Mesenchymal stem cell (in vitro differentiated cells and primary cell): ENCODE measurements at regions not wholly inside any gene's neighbourhood (a gene's known extent, or its start where the extent isn't known, plus 50 kb on each side); places are given as distances from the start of the nearest gene placed in this dataset.

Experiments used
- DNase-seq: peaks from one replicate; pipeline ENCODE4 v3.0.0-alpha.2; 2013
- H2AFZ ChIP-seq: one replicate; pipeline ENCODE4 v1.6.1; 2013; ENCODE audit warnings: low read depth, mild to moderate bottlenecking, control low read depth, inconsistent platforms, low read length, moderate library complexity
- H2AK5ac ChIP-seq: 2 replicates; pipeline ENCODE4 v1.6.1; 2013; ENCODE audit warnings: low read length, moderate library complexity, mild to moderate bottlenecking, inconsistent platforms; ENCODE audit not compliant: severe bottlenecking
- H2BK120ac ChIP-seq: one replicate; pipeline ENCODE4 v1.6.1; 2013; ENCODE audit warnings: low read depth, mild to moderate bottlenecking, inconsistent platforms, low read length, moderate library complexity
- H2BK12ac ChIP-seq, 2 experiments: one replicate each; pipeline ENCODE4 v1.6.1; 2013; ENCODE audit warnings: inconsistent platforms in 2 of 2, low read length in 2 of 2, mild to moderate bottlenecking in 2 of 2, moderate library complexity in 2 of 2, control low read depth in 1 of 2
- H2BK15ac ChIP-seq: one replicate; pipeline ENCODE4 v1.6.1; 2013; ENCODE audit warnings: mild to moderate bottlenecking, low read depth, inconsistent platforms; ENCODE audit not compliant: poor library complexity, severe bottlenecking
- H2BK5ac ChIP-seq: 2 replicates; pipeline ENCODE4 v1.6.1; 2013; ENCODE audit warnings: low read depth, mild to moderate bottlenecking, low read length, control low read depth, inconsistent platforms; ENCODE audit not compliant: poor library complexity, severe bottlenecking
- H3K14ac ChIP-seq, 2 experiments: one replicate each; pipeline ENCODE4 v1.6.1; 2013; ENCODE audit warnings: inconsistent platforms in 2 of 2, low read length in 2 of 2, control low read depth in 1 of 2, mild to moderate bottlenecking in 1 of 2, moderate library complexity in 1 of 2
- H3K18ac ChIP-seq, 2 experiments: one replicate each; pipeline ENCODE4 v1.6.1; 2013; ENCODE audit warnings: inconsistent platforms in 2 of 2, low read length in 2 of 2, control low read depth in 1 of 2, low read depth in 1 of 2, mild to moderate bottlenecking in 1 of 2
- H3K23ac ChIP-seq, 2 experiments: one replicate each; pipeline ENCODE4 v1.6.1; 2013; ENCODE audit warnings: inconsistent platforms in 2 of 2, low read length in 2 of 2, mild to moderate bottlenecking in 2 of 2, moderate library complexity in 2 of 2, control low read depth in 1 of 2
- H3K27ac ChIP-seq: 2 replicates; pipeline ENCODE4 v1.5.1; 2013; ENCODE audit warnings: mild to moderate bottlenecking, moderate library complexity, low read length, control low read depth, inconsistent platforms; ENCODE audit not compliant: poor library complexity, severe bottlenecking
- H3K27me3 ChIP-seq, 2 experiments: 2 replicates each; pipeline versions ENCODE4 v1.6.1 to v1.7.0; 2013; ENCODE audit warnings: low read length in 2 of 2, mild to moderate bottlenecking in 2 of 2, moderate library complexity in 2 of 2, control low read depth in 1 of 2, inconsistent platforms in 1 of 2; ENCODE audit not compliant: control insufficient read depth in 1 of 2, insufficient read depth in 1 of 2
- H3K36me3 ChIP-seq, 2 experiments: 2 replicates each; pipeline versions ENCODE4 v1.6.1 to v1.7.0; 2013; ENCODE audit warnings: low read length in 2 of 2, control low read depth in 1 of 2, inconsistent platforms in 1 of 2, low read depth in 1 of 2, mild to moderate bottlenecking in 1 of 2; ENCODE audit not compliant: insufficient read depth in 2 of 2, control insufficient read depth in 1 of 2
- H3K4ac ChIP-seq, 2 experiments: one replicate each; pipeline ENCODE4 v1.6.1; 2013; ENCODE audit warnings: inconsistent platforms in 2 of 2, low read length in 2 of 2, mild to moderate bottlenecking in 2 of 2, moderate library complexity in 2 of 2, control low read depth in 1 of 2, low read depth in 1 of 2
- H3K4me1 ChIP-seq: 2 replicates; pipeline ENCODE4 v1.6.1; 2013; ENCODE audit warnings: low read depth, low read length, control low read depth; ENCODE audit not compliant: control insufficient read depth, insufficient read depth
- H3K4me2 ChIP-seq: 2 replicates; pipeline ENCODE4 v1.6.1; 2013; ENCODE audit warnings: low read length, mild to moderate bottlenecking, inconsistent platforms; ENCODE audit not compliant: poor library complexity, severe bottlenecking
- H3K4me3 ChIP-seq, 2 experiments: 2 replicates each; pipeline versions ENCODE4 v1.5.1 to v1.7.0; 2013; ENCODE audit warnings: low read length in 2 of 2, mild to moderate bottlenecking in 2 of 2, control low read depth in 1 of 2, low read depth in 1 of 2; ENCODE audit not compliant: insufficient read depth in 1 of 2
- H3K79me1 ChIP-seq: replicated peaks from 2 replicates; pipeline ENCODE4 v1.6.1; 2013; ENCODE audit warnings: mild to moderate bottlenecking, control low read depth, low read length, inconsistent platforms; ENCODE audit not compliant: poor library complexity, severe bottlenecking
- H3K9ac ChIP-seq: 2 replicates; pipeline ENCODE4 v1.7.0; 2013; ENCODE audit warnings: mild to moderate bottlenecking, low read length, moderate library complexity
- H3K9me3 ChIP-seq: 2 replicates; pipeline ENCODE4 v1.7.0; 2013; ENCODE audit warnings: mild to moderate bottlenecking, low read length; ENCODE audit not compliant: control insufficient read depth
- H4K8ac ChIP-seq: one replicate; pipeline ENCODE4 v1.6.1; 2013; ENCODE audit warnings: inconsistent platforms, mild to moderate bottlenecking, low read length, moderate library complexity
- H4K91ac ChIP-seq: one replicate; pipeline ENCODE4 v1.6.1; 2013; ENCODE audit warnings: mild to moderate bottlenecking, low read length, inconsistent platforms
- WGBS: methylation state at CpG from one replicate; pipeline ENCODE4 v1.1.7; 2013; ENCODE audit warnings: mixed read lengths; 5-methylcytosine and 5-hydroxymethylcytosine counted together

DNA sequence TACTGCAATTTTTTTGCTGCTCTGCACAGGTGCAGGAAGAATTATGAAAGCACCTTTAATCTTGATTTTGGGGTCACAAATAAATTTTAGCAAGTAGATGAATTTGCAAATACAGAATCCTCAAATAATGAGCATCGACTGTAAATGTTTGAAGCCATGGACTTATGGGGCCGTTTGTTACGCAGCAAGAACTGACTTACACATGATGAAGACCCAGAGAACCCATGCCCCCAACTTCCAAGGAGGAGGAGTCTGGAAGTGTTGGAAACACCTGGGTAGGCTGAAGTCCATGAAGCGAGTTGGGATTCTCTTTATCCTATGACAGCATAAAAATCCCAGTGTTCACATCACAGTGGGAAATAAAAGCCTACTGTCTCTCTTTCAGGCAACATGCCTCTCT lies 176.6 kb downstream of the RBFOX3 start:
- no peak overlapping the region for H4K91ac ChIP-seq
- H3K23ac ChIP-seq, result no peak overlapping the region
- 93% methylated on average over 3 of the region's 4 CpGs for WGBS

DNA sequence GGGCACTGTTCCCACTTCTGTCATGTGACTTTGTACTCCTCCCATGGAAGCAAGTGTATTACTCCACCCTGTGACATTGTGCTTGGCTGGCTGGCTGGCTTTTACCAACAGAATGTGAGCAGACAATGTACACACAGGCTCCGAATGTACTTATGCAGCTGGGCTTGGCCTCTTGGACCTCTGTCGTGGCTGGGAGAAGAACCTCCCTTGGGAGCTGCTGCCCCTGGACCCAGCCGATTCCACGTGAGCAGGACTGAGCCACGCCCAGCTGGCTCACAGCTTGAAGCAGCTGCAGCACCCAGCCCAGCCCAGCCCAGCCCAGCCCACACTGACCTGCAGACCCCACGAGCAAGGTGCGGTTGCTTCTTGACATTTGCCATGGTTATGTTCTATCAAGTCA lies 177.5 kb downstream of the RBFOX3 start:
- Histone ChIP-seq H3K79me1 (no peaks in the 10 kb centered on the region), H4K91ac (no peak overlapping the region), H2AK5ac (no peak overlapping the region), H2AFZ (no peak overlapping the region), H3K27me3 (peaks cover 2 to 58% of the 10 kb centered on the region in 2 experiments), H3K9ac (no peak overlapping the region), H3K14ac (no peak overlapping the region), H3K4me2 (no peak overlapping the region), H3K27ac (no peak overlapping the region), H3K36me3 (no peaks in the 10 kb centered on the region), H2BK5ac (no peak overlapping the region), H3K9me3 (no peaks in the 10 kb centered on the region), H3K23ac (no peak overlapping the region), H2BK12ac (no peak overlapping the region), H2BK120ac (no peak overlapping the region), H3K4me1 (no peaks in the 10 kb centered on the region), H3K18ac (no peak overlapping the region), H4K8ac (no peak overlapping the region), H2BK15ac (no peak overlapping the region), H3K4ac (no peak overlapping the region), H3K4me3 (no peak overlapping the region)
- DNase-seq, result no peak
- 74% methylated on average over 7 of the region's 7 CpGs for WGBS

More for the DNA sequence above, 176.6 kb downstream of the RBFOX3 start:
- Histone ChIP-seq H3K18ac (no peak overlapping the region), H4K8ac (no peak overlapping the region), H3K9ac (no peak overlapping the region), H2BK120ac (no peak overlapping the region), H3K79me1 (no peaks in the 10 kb centered on the region), H3K9me3 (no peaks in the 10 kb centered on the region), H2AK5ac (no peak overlapping the region), H3K4me1 (no peaks in the 10 kb centered on the region), H2AFZ (no peak overlapping the region), H2BK15ac (no peak overlapping the region), H3K36me3 (no peaks in the 10 kb centered on the region), H3K4me3 (no peak overlapping the region), H3K14ac (no peak overlapping the region), H3K27ac (no peak overlapping the region), H3K4ac (no peak overlapping the region), H2BK12ac (no peak overlapping the region), H3K27me3 (peaks cover 6 to 61% of the 10 kb centered on the region in 2 experiments), H2BK5ac (no peak overlapping the region), H3K4me2 (no peak overlapping the region)
- no peak for DNase-seq

DNA sequence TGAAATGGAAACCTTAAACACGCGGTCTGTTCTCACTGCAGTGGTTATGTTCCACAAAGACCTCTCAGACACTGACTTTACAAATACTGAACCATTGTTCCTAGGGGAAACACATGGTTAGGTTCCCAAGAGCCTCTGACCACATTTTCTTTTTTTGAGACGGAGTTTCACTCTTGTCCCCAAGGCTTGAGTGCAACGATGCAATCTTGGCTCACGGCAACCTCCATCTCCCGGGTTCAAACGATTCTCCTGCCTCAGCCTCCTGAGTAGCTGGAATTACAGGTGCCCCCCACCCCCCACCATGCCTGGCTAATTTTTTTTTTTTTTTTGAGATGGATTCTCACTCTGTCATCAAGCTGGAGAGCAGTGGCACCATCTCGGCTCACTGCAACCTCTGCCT lies 179.7 kb downstream of the RBFOX3 start:
- Histone ChIP-seq H3K36me3 (no peaks in the 10 kb centered on the region), H3K18ac (no peak overlapping the region), H2AK5ac (no peak overlapping the region), H3K14ac (no peak overlapping the region), H3K79me1 (no peaks in the 10 kb centered on the region), H3K4me2 (no peak overlapping the region), H3K27me3 (peaks cover 0 to 60% of the 10 kb centered on the region in 2 experiments), H3K4me1 (no peaks in the 10 kb centered on the region), H3K23ac (no peak overlapping the region), H3K4ac (no peak overlapping the region), H3K9ac (no peak overlapping the region), H2BK15ac (no peak overlapping the region), H3K27ac (no peak overlapping the region), H3K9me3 (no peaks in the 10 kb centered on the region), H2BK5ac (no peak overlapping the region), H2AFZ (no peak overlapping the region), H2BK120ac (no peak overlapping the region), H2BK12ac (no peak overlapping the region), H4K8ac (no peak overlapping the region), H3K4me3 (no peak overlapping the region), H4K91ac (no peak overlapping the region)
- no peak for DNase-seq
- WGBS, result 86% methylated on average over 7 of the region's 8 CpGs

DNA sequence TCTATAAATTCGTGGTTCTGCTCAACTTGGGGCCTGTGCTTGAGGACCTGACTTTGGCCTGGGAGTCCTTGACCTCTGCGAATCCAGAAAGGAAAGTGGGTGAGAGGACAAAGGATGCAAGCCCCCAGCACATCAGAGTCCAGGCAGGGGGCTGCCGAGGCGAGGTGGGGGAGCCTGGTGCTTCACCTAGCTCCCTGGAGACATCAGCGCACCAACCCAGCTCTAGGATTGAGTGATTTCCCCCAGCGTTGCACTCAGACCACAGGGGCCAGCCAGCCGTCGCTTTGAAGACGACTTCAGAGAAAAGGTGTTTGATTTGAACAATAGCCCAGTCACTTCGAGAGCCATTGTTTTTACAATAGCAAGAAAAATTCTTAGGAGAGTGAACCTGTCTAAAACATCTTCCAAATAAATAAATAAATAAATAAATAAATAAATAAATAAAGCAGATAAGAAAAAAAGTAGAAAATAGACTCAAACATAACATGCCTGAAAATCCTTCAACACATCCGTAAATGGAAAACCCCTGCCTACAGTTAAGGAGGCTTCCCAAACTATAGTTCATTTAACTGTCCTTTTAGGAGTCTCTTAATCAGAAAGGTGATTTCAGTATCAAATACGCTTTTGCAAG lies 180.9 kb downstream of the RBFOX3 start:
- Histone ChIP-seq H4K91ac (no peak overlapping the region), H2AFZ (no peak overlapping the region), H3K18ac (no peak overlapping the region), H3K4ac (no peak overlapping the region), H3K9me3 (no peaks in the 10 kb centered on the region), H3K27me3 (peaks cover 0 to 55% of the 10 kb centered on the region in 2 experiments), H2BK5ac (no peak overlapping the region), H3K36me3 (no peaks in the 10 kb centered on the region), H2BK12ac (no peak overlapping the region), H3K4me1 (no peaks in the 10 kb centered on the region), H4K8ac (no peak overlapping the region), H2BK15ac (no peak overlapping the region), H3K9ac (no peak overlapping the region), H3K79me1 (no peaks in the 10 kb centered on the region), H3K4me2 (no peak overlapping the region), H3K14ac (no peak overlapping the region), H3K23ac (no peak overlapping the region), H3K27ac (no peak overlapping the region), H2BK120ac (no peak overlapping the region), H2AK5ac (no peak overlapping the region), H3K4me3 (no peak overlapping the region)
- no peak for DNase-seq
- WGBS, result 73% methylated on average over 9 of the region's 12 CpGs
